HEK293 (cell line): ENCODE measurements at regions not wholly inside any gene's neighbourhood (a gene's known extent, or its start where the extent isn't known, plus 50 kb on each side); places are given as distances from the start of the nearest gene placed in this dataset.

ENCODE experiments used
- AEBP2 ChIP-seq: fragments of 450-650 bp; formaldehyde crosslinking; IDR thresholded peaks from 2 replicates; pipeline ENCODE4 v1.5.1; 2016; ENCODE audit warnings: missing biosample characterization, missing genetic modification characterization, borderline replicate concordance
- CTCF ChIP-seq: fragments of 450-650 bp; formaldehyde crosslinking; IDR thresholded peaks from 2 replicates; pipeline ENCODE4 v1.5.1; 2016; ENCODE audit warnings: missing biosample characterization, missing genetic modification characterization
- ELK4 ChIP-seq: IDR thresholded peaks from 2 replicates; pipeline ENCODE4 v1.6.1; 2011; ENCODE audit warnings: mild to moderate bottlenecking, low read depth, low read length, borderline replicate concordance
- GLIS1 ChIP-seq: fragments of 450-650 bp; formaldehyde crosslinking; IDR thresholded peaks from 2 replicates; pipeline ENCODE4 v1.5.1; 2016; ENCODE audit warnings: missing biosample characterization, missing genetic modification characterization
- HOXC10 ChIP-seq: sonication (generic); formaldehyde crosslinking; IDR thresholded peaks from 2 replicates; pipeline ENCODE4 v1.8.1; 2023; ENCODE audit warnings: mild to moderate bottlenecking, missing genetic modification reagents
- HOXD13 ChIP-seq: sonication (generic); formaldehyde crosslinking; IDR thresholded peaks from 2 replicates; pipeline ENCODE4 v1.8.0; 2022; ENCODE audit warnings: missing genetic modification reagents, borderline replicate concordance
- KLF9 ChIP-seq: fragments of 450-650 bp; formaldehyde crosslinking; IDR thresholded peaks from 2 replicates; pipeline ENCODE4 v1.5.1; 2016; ENCODE audit warnings: missing biosample characterization, missing genetic modification characterization, low read depth
- OSR2 ChIP-seq: fragments of 450-650 bp; formaldehyde crosslinking; IDR thresholded peaks from 2 replicates; pipeline ENCODE4 v1.5.1; 2016; ENCODE audit warnings: missing biosample characterization, missing genetic modification characterization
- PRDM1 ChIP-seq: fragments of 450-650 bp; formaldehyde crosslinking; IDR thresholded peaks from 2 replicates; pipeline ENCODE4; 2016; ENCODE audit warnings: missing biosample characterization, missing genetic modification characterization
- PRDM2 ChIP-seq: fragments of 450-650 bp; formaldehyde crosslinking; IDR thresholded peaks from 2 replicates; pipeline ENCODE4 v1.5.1; 2016; ENCODE audit warnings: missing biosample characterization, missing genetic modification characterization, borderline replicate concordance
- PRDM6 ChIP-seq: fragments of 450-650 bp; formaldehyde crosslinking; IDR thresholded peaks from 2 replicates; pipeline ENCODE4 v1.5.1; 2017; ENCODE audit warnings: missing biosample characterization, missing genetic modification characterization
- SCRT1 ChIP-seq: fragments of 450-650 bp; formaldehyde crosslinking; IDR thresholded peaks from 2 replicates; pipeline ENCODE4 v1.5.1; 2016; ENCODE audit warnings: missing biosample characterization, missing genetic modification characterization, borderline replicate concordance
- WT1 ChIP-seq: fragments of 450-650 bp; formaldehyde crosslinking; IDR thresholded peaks from 2 replicates; pipeline ENCODE4 v1.5.1; 2016; ENCODE audit warnings: missing biosample characterization, missing genetic modification characterization
- YY1 ChIP-seq: fragments of 450-650 bp; formaldehyde crosslinking; IDR thresholded peaks from 2 replicates; pipeline ENCODE4 v1.5.1; 2018; ENCODE audit warnings: missing biosample characterization, missing genetic modification characterization
- ZBTB1 ChIP-seq: fragments of 450-650 bp; formaldehyde crosslinking; IDR thresholded peaks from 2 replicates; pipeline ENCODE4 v1.5.1; 2016; ENCODE audit warnings: missing biosample characterization, missing genetic modification characterization
- ZBTB20 ChIP-seq: fragments of 450-650 bp; formaldehyde crosslinking; IDR thresholded peaks from 2 replicates; pipeline ENCODE4 v1.5.1; 2016; ENCODE audit warnings: missing biosample characterization, missing genetic modification characterization
- ZIC2 ChIP-seq: fragments of 450-650 bp; formaldehyde crosslinking; IDR thresholded peaks from 2 replicates; pipeline ENCODE4 v1.5.1; 2016; ENCODE audit warnings: missing biosample characterization, missing genetic modification characterization
- ZNF10 ChIP-seq: fragments of 450-650 bp; formaldehyde crosslinking; IDR thresholded peaks from 2 replicates; pipeline ENCODE4 v1.5.1; 2017; ENCODE audit warnings: missing biosample characterization, missing genetic modification characterization
- ZNF112 ChIP-seq: fragments of 450-650 bp; formaldehyde crosslinking; IDR thresholded peaks from 2 replicates; pipeline ENCODE4 v1.5.0; 2017; ENCODE audit warnings: missing biosample characterization, missing genetic modification characterization
- ZNF2 ChIP-seq: fragments of 450-650 bp; formaldehyde crosslinking; IDR thresholded peaks from 2 replicates; pipeline ENCODE4 v1.5.1; 2016; ENCODE audit warnings: missing biosample characterization, missing genetic modification characterization
- ZNF302 ChIP-seq: fragments of 450-650 bp; formaldehyde crosslinking; IDR thresholded peaks from 2 replicates; pipeline ENCODE4 v1.5.1; 2016; ENCODE audit warnings: missing biosample characterization, missing genetic modification characterization, low read depth
- ZNF510 ChIP-seq: fragments of 450-650 bp; formaldehyde crosslinking; IDR thresholded peaks from 2 replicates; pipeline ENCODE4 v1.5.1; 2018; ENCODE audit warnings: mild to moderate bottlenecking, missing genetic modification characterization, missing biosample characterization; ENCODE audit not compliant: insufficient replicate concordance
- ZNF521 ChIP-seq: fragments of 450-650 bp; formaldehyde crosslinking; IDR thresholded peaks from 2 replicates; pipeline ENCODE4 v1.5.1; 2017; ENCODE audit warnings: missing biosample characterization, mild to moderate bottlenecking, missing genetic modification characterization
- ZNF571 ChIP-seq: fragments of 450-650 bp; formaldehyde crosslinking; IDR thresholded peaks from 2 replicates; pipeline ENCODE4 v1.5.0; 2017; ENCODE audit warnings: missing biosample characterization, missing genetic modification characterization
- ZNF624 ChIP-seq: fragments of 450-650 bp; formaldehyde crosslinking; IDR thresholded peaks from 2 replicates; pipeline ENCODE4 v1.5.1; 2017; ENCODE audit warnings: missing biosample characterization, missing genetic modification characterization
- ZNF645 ChIP-seq: fragments of 450-650 bp; formaldehyde crosslinking; IDR thresholded peaks from 2 replicates; pipeline ENCODE4; 2016; ENCODE audit warnings: missing biosample characterization, missing genetic modification characterization
- ZNF660 ChIP-seq: fragments of 450-650 bp; IDR thresholded peaks from 2 replicates; pipeline ENCODE4 v1.5.1; 2018; ENCODE audit warnings: missing biosample characterization, mild to moderate bottlenecking, missing genetic modification characterization
- ZNF768 ChIP-seq: fragments of 450-650 bp; formaldehyde crosslinking; IDR thresholded peaks from 2 replicates; pipeline ENCODE4 v1.5.1; 2018; ENCODE audit warnings: missing biosample characterization, mild to moderate bottlenecking, missing genetic modification characterization
- ZXDB ChIP-seq: fragments of 450-650 bp; formaldehyde crosslinking; IDR thresholded peaks from 2 replicates; pipeline ENCODE4 v1.5.1; 2016; ENCODE audit warnings: missing biosample characterization, missing genetic modification characterization

- no peak for TF ChIP-seq ELK4
- no peak for TF ChIP-seq ZNF768 (tag by site-specific recombination)
- TF ChIP-seq GLIS1: peak; percentile 44
- TF ChIP-seq OSR2: no peak
- TF ChIP-seq PRDM2 (tag by site-specific recombination): no peak
- TF ChIP-seq ZNF302 (tag by site-specific recombination): no peak
- no peak for TF ChIP-seq ZNF2 (tag by site-specific recombination)
- no peak for TF ChIP-seq PRDM6 (tag by site-specific recombination)
- TF ChIP-seq HOXC10 (CRISPR knock-in tag): no peak
- 0 out of 2 replicates have a peak, but pooled peaks have one; percentile 20 for TF ChIP-seq KLF9 (tag by site-specific recombination)
- TF ChIP-seq HOXD13 (CRISPR knock-in tag): no peak
- TF ChIP-seq ZIC2 (tag by site-specific recombination): peak; percentile 22; the same call in 1 of the 2 replicates
- TF ChIP-seq ZXDB: no peak
- TF ChIP-seq YY1: 0 out of 2 replicates have a peak, but pooled peaks have one; percentile 12
- peak; percentile 48 for TF ChIP-seq ZBTB20 (tag by site-specific recombination)
- TF ChIP-seq AEBP2 (tag by site-specific recombination): no peak
- TF ChIP-seq ZNF571 (tag by site-specific recombination): no peak
- TF ChIP-seq ZNF10 (tag by site-specific recombination): no peak
- TF ChIP-seq SCRT1: no peak
- TF ChIP-seq WT1 (tag by site-specific recombination): no peak
- no peak for TF ChIP-seq PRDM1 (tag by site-specific recombination)
- TF ChIP-seq ZNF624 (tag by site-specific recombination): no peak
- TF ChIP-seq ZNF660 (tag by site-specific recombination): 0 out of 2 replicates have a peak, but pooled peaks have one; percentile 28
- no peak for TF ChIP-seq ZNF112 (tag by site-specific recombination)
- TF ChIP-seq ZBTB1: no peak
- no peak for TF ChIP-seq ZNF521
- TF ChIP-seq CTCF (tag by site-specific recombination): no peak
- no peak for TF ChIP-seq ZNF645 (tag by site-specific recombination)
- TF ChIP-seq ZNF510 (tag by site-specific recombination): no peak
These were observed 680.3 kb upstream of the SOX9 start (continued) for GRCh38 chr17:71440513-71440912.
